IMR-90 (cell line): ENCODE measurements at regions not wholly inside any gene's neighbourhood (a gene's known extent, or its start where the extent isn't known, plus 50 kb on each side); places are given as distances from the start of the nearest gene placed in this dataset.

Experiments used
- ATAC-seq: fragments of 200-7000 bp; cut with Tn5 transposase; 2 replicates; pipeline ENCODE4 v1.9.1; 2020; ENCODE audit warnings: low read depth, mild to moderate bottlenecking, moderate library complexity
- BruUV-seq: library from RNA; stranded (reverse); fragments of 400-500 nt; replicated peaks from 2 replicates; lab custom pipeline; 2021; lab: Mats Ljungman, UMichigan
- CTCF ChIA-PET: fragments of 300-600 bp; formaldehyde crosslinking; extraction: SDS; loops from one replicate; lab custom pipeline; 2021; ENCODE audit warnings: antibody characterized with exemption; lab: Yijun Ruan, JAX
- POLR2A ChIA-PET: fragments of 300-600 bp; sonication (Branson Sonifier 250); formaldehyde crosslinking; loops from one replicate; lab custom pipeline; 2022; ENCODE audit warnings: antibody characterized with exemption; ENCODE audit not compliant: unreplicated experiment; lab: Charles Lee
- DNase-seq: peaks from one replicate; pipeline ENCODE4 v3.0.0; 2013
- H2AFZ ChIP-seq: replicated peaks from 2 replicates; pipeline ENCODE3; 2013; ENCODE audit warnings: low read length, mild to moderate bottlenecking; ENCODE audit not compliant: poor library complexity
- H2AK5ac ChIP-seq: 2 replicates; pipeline ENCODE4 v1.6.1; 2013; ENCODE audit warnings: low read depth, low read length, inconsistent platforms
- H2AK9ac ChIP-seq: replicated peaks from 2 replicates; pipeline ENCODE3; 2013; ENCODE audit warnings: mild to moderate bottlenecking, low read depth, low read length, moderate library complexity; ENCODE audit not compliant: poor library complexity
- H2BK120ac ChIP-seq: 2 replicates; pipeline ENCODE4 v1.6.1; 2013; ENCODE audit warnings: low read depth, low read length, inconsistent platforms
- H2BK15ac ChIP-seq: 3 replicates; pipeline ENCODE4 v1.6.1; 2013; ENCODE audit warnings: low read depth, low read length, inconsistent platforms
- H2BK20ac ChIP-seq: 2 replicates; pipeline ENCODE4 v1.6.1; 2013; ENCODE audit warnings: low read depth, mild to moderate bottlenecking, inconsistent platforms, low read length, moderate library complexity
- H2BK5ac ChIP-seq: 2 replicates; pipeline ENCODE4 v1.6.1; 2013; ENCODE audit warnings: mild to moderate bottlenecking, low read depth, low read length, inconsistent platforms; ENCODE audit not compliant: poor library complexity, severe bottlenecking
- H3K14ac ChIP-seq: replicated peaks from 2 replicates; pipeline ENCODE4 v1.6.1; 2013; ENCODE audit warnings: low read depth, low read length, inconsistent platforms
- H3K18ac ChIP-seq: 2 replicates; pipeline ENCODE4 v1.6.1; 2013; ENCODE audit warnings: low read depth, low read length, control low read depth
- H3K23ac ChIP-seq: 2 replicates; pipeline ENCODE4 v1.6.1; 2013; ENCODE audit warnings: low read depth, low read length, inconsistent platforms
- H3K27ac ChIP-seq: 2 replicates; pipeline ENCODE4 v1.5.1; 2013; ENCODE audit warnings: mild to moderate bottlenecking, control low read depth, low read length; ENCODE audit not compliant: insufficient read depth
- H3K27me3 ChIP-seq: 2 replicates; pipeline ENCODE4 v1.6.1; 2013; ENCODE audit warnings: low read length; ENCODE audit not compliant: control insufficient read depth, insufficient read depth
- H3K36me3 ChIP-seq: 2 replicates; pipeline ENCODE4 v1.6.1; 2013; ENCODE audit warnings: low read length, mixed read lengths; ENCODE audit not compliant: control insufficient read depth, insufficient read depth
- H3K4ac ChIP-seq: 2 replicates; pipeline ENCODE4 v1.6.1; 2013; ENCODE audit warnings: low read depth, low read length, inconsistent platforms
- H3K4me1 ChIP-seq: 2 replicates; pipeline ENCODE4 v1.6.1; 2013; ENCODE audit warnings: low read length, mixed read lengths; ENCODE audit not compliant: control insufficient read depth, insufficient read depth
- H3K4me2 ChIP-seq: 2 replicates; pipeline ENCODE4 v1.6.1; 2013; ENCODE audit warnings: low read depth, mild to moderate bottlenecking, control low read depth, low read length, moderate library complexity
- H3K4me3 ChIP-seq: 2 replicates; pipeline ENCODE4 v1.5.1; 2013; ENCODE audit warnings: low read depth, mild to moderate bottlenecking, control low read depth, low read length, moderate library complexity; ENCODE audit not compliant: insufficient read depth
- H3K56ac ChIP-seq: 2 replicates; pipeline ENCODE4 v1.6.1; 2013; ENCODE audit warnings: low read length, inconsistent platforms; ENCODE audit not compliant: insufficient read depth; ENCODE audit errors: extremely low read depth
- H3K79me1 ChIP-seq, 2 experiments: 2 replicates each; pipeline ENCODE4 v1.6.1; 2013; ENCODE audit warnings: low read length in 2 of 2, inconsistent platforms in 1 of 2, low read depth in 1 of 2
- H3K9ac ChIP-seq: 2 replicates; pipeline ENCODE4 v1.6.1; 2013; ENCODE audit warnings: low read depth, low read length, control low read depth
- H3K9me1 ChIP-seq: 2 replicates; pipeline ENCODE4 v1.6.1; 2013; ENCODE audit warnings: low read length, inconsistent platforms; ENCODE audit not compliant: insufficient read depth
- H3K9me3 ChIP-seq: 2 replicates; pipeline ENCODE4 v1.6.1; 2013; ENCODE audit warnings: low read length; ENCODE audit not compliant: control insufficient read depth, insufficient read depth
- H4K20me1 ChIP-seq: 2 replicates; pipeline ENCODE4 v1.6.1; 2013; ENCODE audit warnings: low read length, inconsistent platforms; ENCODE audit not compliant: insufficient read depth
- H4K5ac ChIP-seq: 2 replicates; pipeline ENCODE4 v1.6.1; 2013; ENCODE audit warnings: mild to moderate bottlenecking, low read depth, low read length, control low read depth
- H4K8ac ChIP-seq, 2 experiments: 2 replicates each; pipeline ENCODE4 v1.6.1; 2013; ENCODE audit warnings: low read depth in 2 of 2, low read length in 2 of 2, control low read depth in 1 of 2, inconsistent platforms in 1 of 2
- H4K91ac ChIP-seq: 2 replicates; pipeline ENCODE4 v1.6.1; 2013; ENCODE audit warnings: low read depth, low read length, inconsistent platforms; ENCODE audit not compliant: insufficient read depth
- CEBPB ChIP-seq: IDR thresholded peaks from 2 replicates; pipeline ENCODE4 v1.6.1; 2012; ENCODE audit warnings: low read depth, low read length, improper control_type of control experiment
- CTCF ChIP-seq: conservative IDR thresholded peaks from 2 replicates; pipeline ENCODE4 v1.5.1; 2012; ENCODE audit warnings: mild to moderate bottlenecking, low read depth, low read length, improper control_type of control experiment
- FOS ChIP-seq: fragments of 150-350 bp; IDR thresholded peaks from 2 replicates; pipeline ENCODE4 v1.6.1; 2016; ENCODE audit warnings: low read depth, low read length
- MAFK ChIP-seq: IDR thresholded peaks from 2 replicates; pipeline ENCODE4 v1.6.1; 2012; ENCODE audit warnings: low read depth, low read length, improper control_type of control experiment
- NFE2L2 ChIP-seq: fragments of 150-350 bp; IDR thresholded peaks from 2 replicates; pipeline ENCODE4 v1.6.1; 2016; ENCODE audit warnings: low read depth, mild to moderate bottlenecking, low read length
- RAD21 ChIP-seq: IDR thresholded peaks from 2 replicates; pipeline ENCODE4 v1.6.1; 2012; ENCODE audit warnings: low read length, improper control_type of control experiment
- USF2 ChIP-seq: fragments of 150-350 bp; IDR thresholded peaks from 2 replicates; pipeline ENCODE4 v1.6.1; 2017; ENCODE audit warnings: mild to moderate bottlenecking, antibody characterized with exemption, low read length, low read depth
- WGBS, 2 experiments: methylation state at CpG; one replicate each; pipeline versions ENCODE4 v1.1.5 to v1.1.7; 2013; ENCODE audit warnings: missing lambda C conversion rate in 2 of 2; ENCODE audit not compliant: insufficient read length in 1 of 2; ENCODE audit errors: extremely low coverage in 2 of 2; 5-methylcytosine and 5-hydroxymethylcytosine counted together
- dilution Hi-C: fragments of 300-500 bp; cut with HindIII; formaldehyde crosslinking; loops from one replicate; pipeline ENCODE4 v1.14.3; 2018; ENCODE audit warnings: low sequenced_read_pairs; ENCODE audit not compliant: unreplicated experiment
- in situ Hi-C: fragments of 300-500 bp; cut with MboI; formaldehyde crosslinking; loops from 3 replicates; pipeline ENCODE4 v1.14.3; 2019; ENCODE audit warnings: low sequenced_read_pairs, inconsistent platforms, mixed read lengths
- intact Hi-C: fragments of 100-400 bp; cut with micrococcal nuclease; formaldehyde crosslinking; loops from 2 replicates; pipeline ENCODE4 v1.10.0; 2022

GRCh38 chr17:83202002-83203000 lies 122.9 kb downstream of the METRNL start (continued):
- TF ChIP-seq USF2 (no peak), MAFK (no peak)

DNA sequence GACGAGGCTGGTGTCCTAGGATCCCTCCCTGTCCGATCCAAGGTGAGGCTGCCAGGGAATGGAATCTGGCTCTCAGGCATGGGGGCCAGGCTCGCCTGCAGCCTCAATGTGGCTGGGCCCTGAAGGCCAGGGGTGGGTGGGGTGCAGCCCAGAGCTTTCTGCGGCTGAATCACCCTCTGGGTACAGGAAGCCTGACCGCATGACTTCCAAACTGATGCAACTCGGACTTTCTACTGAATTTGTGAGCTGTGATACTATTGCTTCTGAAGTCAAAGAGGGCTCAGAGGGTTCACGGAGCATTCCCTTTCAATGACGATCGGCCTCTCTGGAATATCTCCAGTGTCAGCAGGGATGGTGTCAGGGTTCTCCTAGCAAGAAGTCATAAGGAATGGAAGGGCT lies 123.7 kb downstream of the METRNL start:
- Histone ChIP-seq H3K9ac (no peak overlapping the region), H2BK20ac (peak overlapping the region; percentile 92), H3K36me3 (no peaks in the 10 kb centered on the region), H3K56ac (peak overlapping the region; percentile 26; the same call in 1 of the 2 replicates), H3K23ac (peak overlapping the region; percentile 50; the same call in 1 of the 2 replicates), H3K27me3 (no peaks in the 10 kb centered on the region; the same call in 1 of the 2 replicates), H3K79me1 (peaks cover 0 to 4% of the 10 kb centered on the region in 2 experiments; a peak in 1 of 4 replicates), H2AK9ac (peak overlapping the region; percentile 65), H4K20me1 (no peaks in the 10 kb centered on the region), H2AK5ac (peak overlapping the region; percentile 89), H3K4me1 (peaks cover 15% of the 10 kb centered on the region), H3K14ac (peak overlapping the region; percentile 57), H2BK5ac (peak overlapping the region; percentile 91), H3K4me3 (no peak overlapping the region), H2AFZ (peak overlapping the region; percentile 53), H3K27ac (peak overlapping the region; percentile 73), H4K5ac (peak overlapping the region; percentile 33; the same call in 1 of the 2 replicates), H3K4me2 (no peak overlapping the region; the same call in 1 of the 2 replicates), H4K91ac (peak overlapping the region; percentile 85), H3K9me3 (no peaks in the 10 kb centered on the region), H2BK120ac (peak overlapping the region; percentile 92), H2BK15ac (peak overlapping the region; percentile 58; the same call in 1 of the 3 replicates), H4K8ac (peak overlapping the region; percentile 53 to 88; a peak in 3 of 4 replicates), H3K18ac (peak overlapping the region; percentile 53), H3K4ac (peak overlapping the region; percentile 97), H3K9me1 (peaks cover 18% of the 10 kb centered on the region)
- intact Hi-C loops (no loop called here), in situ Hi-C loops (no loop called here), dilution Hi-C loops (no loop called here)
- no TSS peak for BruUV-seq
- WGBS, 2 experiments = 85% methylated on average over 4 of the region's 9 CpGs; no CpG with 5 or more reads in 1 of the 2 experiments
- DNase-seq (peak; percentile 94), ATAC-seq (peak; percentile 90)
- CTCF ChIA-PET = interaction anchor here (0.9 to 1.0 kb wide), 2 partner anchors 10 to 327 kb away, joined by 3 read pairs; no protein-coding TSS in a partner anchor
- TF ChIP-seq RAD21 = peak; percentile 12; the same call in 1 of the 2 replicates
- TF ChIP-seq NFE2L2 = no peak
- no peak for TF ChIP-seq CTCF
- TF ChIP-seq FOS = 0 out of 2 replicates have a peak, but pooled peaks have one; percentile 3
- TF ChIP-seq CEBPB = peak; percentile 89
- POLR2A ChIA-PET = no interaction called here
